H1 (cell line): ENCODE measurements at regions not wholly inside any gene's neighbourhood (a gene's known extent, or its start where the extent isn't known, plus 50 kb on each side); places are given as distances from the start of the nearest gene placed in this dataset.

Experiments
- CTCF ChIA-PET: fragments of 300-600 bp; sonication (Branson Sonifier 250); formaldehyde crosslinking; loops from one replicate; lab custom pipeline; 2021; ENCODE audit not compliant: partially characterized antibody; lab: Charles Lee
- POLR2A ChIA-PET: fragments of 300-600 bp; sonication (Branson Sonifier 250); formaldehyde crosslinking; loops from one replicate; lab custom pipeline; 2021; ENCODE audit warnings: inconsistent platforms; ENCODE audit not compliant: partially characterized antibody; lab: Charles Lee
- DNase-seq, 2 experiments: peaks; one replicate each; pipeline versions ENCODE4 v3.0.0 to v3.0.0-alpha.2; 2010 to 2022; ENCODE audit warnings: low spot score in 2 of 2, low read depth in 1 of 2, mixed read lengths in 1 of 2
- FAIRE-seq: peaks from 2 replicates; lab custom pipeline; 2011; peaks lifted over from hg19 to GRCh38; lab: Jason Lieb, UNC
- H2AFZ ChIP-seq: 2 replicates; pipeline ENCODE4 v1.8.1; 2012; ENCODE audit warnings: low read length, inconsistent platforms
- H2AK5ac ChIP-seq: 2 replicates; pipeline ENCODE4 v1.6.1; 2013; ENCODE audit warnings: low read depth, low read length
- H2BK120ac ChIP-seq: replicated peaks from 2 replicates; pipeline ENCODE3; 2013; ENCODE audit warnings: low read depth, low read length, inconsistent platforms
- H2BK12ac ChIP-seq: 2 replicates; pipeline ENCODE4 v1.6.1; 2013; ENCODE audit warnings: low read depth, low read length
- H2BK15ac ChIP-seq: 2 replicates; pipeline ENCODE4 v1.6.1; 2013; ENCODE audit warnings: low read length
- H2BK20ac ChIP-seq: 2 replicates; pipeline ENCODE4 v1.6.1; 2013; ENCODE audit warnings: low read length
- H2BK5ac ChIP-seq: 2 replicates; pipeline ENCODE4 v1.6.1; 2013; ENCODE audit warnings: low read depth, low read length
- H3K14ac ChIP-seq: 2 replicates; pipeline ENCODE4 v1.6.1; 2013; ENCODE audit warnings: inconsistent platforms; ENCODE audit not compliant: insufficient read length
- H3K18ac ChIP-seq: 2 replicates; pipeline ENCODE4 v1.6.1; 2013; ENCODE audit warnings: low read length; ENCODE audit errors: extremely low read depth
- H3K23ac ChIP-seq: 2 replicates; pipeline ENCODE4 v1.6.1; 2013; ENCODE audit warnings: inconsistent platforms; ENCODE audit not compliant: insufficient read length
- H3K23me2 ChIP-seq: 2 replicates; pipeline ENCODE4 v1.6.1; 2013; ENCODE audit warnings: low read depth, low read length
- H3K27ac ChIP-seq: 2 replicates; pipeline ENCODE4 v1.6.1; 2011; ENCODE audit warnings: low read depth, low read length, inconsistent platforms
- H3K27me3 ChIP-seq, 4 experiments: replicated peaks in 1 of 4; 1 replicate in 1 of 4; 2 replicates in 3 of 4; pipeline versions ENCODE4 v1.6.1 to v1.8.1; 2011 to 2013; ENCODE audit warnings: low read length in 3 of 4, mild to moderate bottlenecking in 3 of 4, inconsistent platforms in 2 of 4, mixed read lengths in 2 of 4, moderate library complexity in 1 of 4; ENCODE audit not compliant: control insufficient read depth in 3 of 4, insufficient read depth in 3 of 4; ENCODE audit errors: extremely low read depth in 1 of 4
- H3K36me3 ChIP-seq, 4 experiments: 2 replicates each; pipeline versions ENCODE4 v1.6.1 to v1.8.1; 2011 to 2013; ENCODE audit warnings: mild to moderate bottlenecking in 4 of 4, low read length in 3 of 4, moderate library complexity in 2 of 4, control low read depth in 1 of 4, inconsistent platforms in 1 of 4; ENCODE audit not compliant: insufficient read depth in 4 of 4, control insufficient read depth in 2 of 4
- H3K4ac ChIP-seq: replicated peaks from 2 replicates; pipeline ENCODE3; 2013; ENCODE audit warnings: low read length, low read depth, mixed read lengths, inconsistent platforms; ENCODE audit not compliant: insufficient read length
- H3K4me1 ChIP-seq, 4 experiments: replicated peaks in 1 of 4; 1 replicate in 1 of 4; 2 replicates in 3 of 4; pipeline versions ENCODE4 v1.6.1 to v1.8.1; 2011 to 2013; ENCODE audit warnings: low read length in 3 of 4, inconsistent platforms in 2 of 4, mixed read lengths in 1 of 4; ENCODE audit not compliant: insufficient read depth in 4 of 4, control insufficient read depth in 3 of 4
- H3K4me2 ChIP-seq, 2 experiments: 2 replicates each; pipeline versions ENCODE4 v1.6.1 to v1.8.1; 2011 to 2013; ENCODE audit warnings: low read depth in 2 of 2, low read length in 2 of 2, control low read depth in 1 of 2, inconsistent platforms in 1 of 2, mild to moderate bottlenecking in 1 of 2; ENCODE audit not compliant: insufficient read depth in 1 of 2
- H3K4me3 ChIP-seq, 4 experiments: fragments of 200-600, 300-600 bp in 1 of 4; sonication (generic), shearing (Covaris generic), sonication (Bioruptor Twin) in 1 of 4; 2 replicates each; pipeline versions ENCODE4 v1.5.1 to v1.8.1; 2011 to 2016; ENCODE audit warnings: low read length in 4 of 4, low read depth in 3 of 4, control low read depth in 2 of 4, inconsistent platforms in 2 of 4, mild to moderate bottlenecking in 2 of 4, mixed read lengths in 1 of 4, moderate library complexity in 1 of 4; ENCODE audit not compliant: insufficient read depth in 2 of 4; ENCODE audit errors: extremely low read depth in 1 of 4
- H3K56ac ChIP-seq: replicated peaks from 2 replicates; pipeline ENCODE3; 2013; ENCODE audit warnings: low read depth, mild to moderate bottlenecking, mixed read lengths, low read length, inconsistent platforms; ENCODE audit not compliant: insufficient read length
- H3K79me1 ChIP-seq: 2 replicates; pipeline ENCODE4 v1.6.1; 2013; ENCODE audit warnings: low read depth, low read length, control low read depth
- H3K79me2 ChIP-seq, 2 experiments: 2 replicates each; pipeline versions ENCODE4 v1.6.1 to v1.8.1; 2012 to 2013; ENCODE audit warnings: low read length in 2 of 2, mild to moderate bottlenecking in 2 of 2, inconsistent platforms in 1 of 2; ENCODE audit not compliant: insufficient read depth in 2 of 2, control insufficient read depth in 1 of 2
- H3K9ac ChIP-seq, 4 experiments: replicated peaks in 1 of 4; 1 replicate in 1 of 4; 2 replicates in 3 of 4; pipeline versions ENCODE4 v1.6.1 to v1.8.1; 2011 to 2013; ENCODE audit warnings: low read depth in 3 of 4, low read length in 3 of 4, control low read depth in 2 of 4, mild to moderate bottlenecking in 2 of 4, moderate library complexity in 2 of 4, inconsistent platforms in 1 of 4; ENCODE audit errors: extremely low read depth in 1 of 4
- H3K9me3 ChIP-seq, 2 experiments: 2 replicates each; pipeline versions ENCODE4 v1.6.1 to v1.8.1; 2012 to 2013; ENCODE audit warnings: mild to moderate bottlenecking in 2 of 2, moderate library complexity in 2 of 2, control low read depth in 1 of 2, inconsistent platforms in 1 of 2, low read depth in 1 of 2, low read length in 1 of 2, mixed read lengths in 1 of 2; ENCODE audit not compliant: insufficient read depth in 2 of 2
- H4K20me1 ChIP-seq, 2 experiments: replicated peaks in 1 of 2; 2 replicates each; pipeline versions ENCODE3 to v1.8.1; 2011 to 2013; ENCODE audit warnings: inconsistent platforms in 2 of 2, low read length in 2 of 2, mild to moderate bottlenecking in 1 of 2; ENCODE audit not compliant: insufficient read depth in 2 of 2, control insufficient read depth in 1 of 2
- H4K5ac ChIP-seq: 2 replicates; pipeline ENCODE4 v1.6.1; 2013; ENCODE audit warnings: low read length, low read depth, mixed read lengths, inconsistent platforms; ENCODE audit not compliant: insufficient read length
- H4K8ac ChIP-seq: 2 replicates; pipeline ENCODE4 v1.8.0; 2013; ENCODE audit warnings: mild to moderate bottlenecking, moderate library complexity, low read length, inconsistent platforms; ENCODE audit not compliant: insufficient read depth; ENCODE audit errors: extremely low read depth
- H4K91ac ChIP-seq: replicated peaks from 2 replicates; pipeline ENCODE3; 2013; ENCODE audit warnings: low read length, mixed read lengths, inconsistent platforms; ENCODE audit not compliant: insufficient read length
- BCL11A ChIP-seq, 2 experiments: IDR thresholded peaks; one replicate each; pipeline ENCODE4 v1.6.1; 2011; ENCODE audit warnings: low read depth in 2 of 2, low read length in 2 of 2, mild to moderate bottlenecking in 2 of 2
- CHD1 ChIP-seq: IDR thresholded peaks from 2 replicates; pipeline ENCODE4 v1.6.1; 2012; ENCODE audit warnings: low read depth, low read length, improper control_type of control experiment
- EP300 ChIP-seq, 2 experiments: IDR thresholded peaks; 1 replicate in 1 of 2; 2 replicates in 1 of 2; pipeline ENCODE4 v1.6.1; 2011 to 2012; ENCODE audit warnings: low read depth in 2 of 2, low read length in 2 of 2, mild to moderate bottlenecking in 2 of 2, borderline replicate concordance in 1 of 2, inconsistent platforms in 1 of 2, moderate library complexity in 1 of 2
- EZH2 ChIP-seq: fragments of 200-600 bp; sonication (generic); IDR thresholded peaks from 2 replicates; pipeline ENCODE4 v1.7.1; 2012; ENCODE audit warnings: low read depth, mild to moderate bottlenecking, moderate library complexity, low read length, inconsistent platforms; ENCODE audit not compliant: severe bottlenecking
- FOSL1 ChIP-seq: IDR thresholded peaks from 2 replicates; pipeline ENCODE4 v1.6.1; 2011; ENCODE audit warnings: mild to moderate bottlenecking, low read depth, low read length, moderate library complexity; ENCODE audit not compliant: insufficient read depth
- RBBP5 ChIP-seq: IDR thresholded peaks from 2 replicates; pipeline ENCODE4 v1.7.1; 2012; ENCODE audit warnings: low read depth, mild to moderate bottlenecking, inconsistent platforms, low read length, moderate library complexity, borderline replicate concordance
- SAP30 ChIP-seq: fragments of 300-600 bp; sonication (generic); IDR thresholded peaks from 2 replicates; pipeline ENCODE4 v1.7.1; 2012; ENCODE audit warnings: low read length, moderate library complexity, mild to moderate bottlenecking, inconsistent platforms; ENCODE audit not compliant: insufficient read depth, insufficient replicate concordance
- TAF1 ChIP-seq: IDR thresholded peaks from 2 replicates; pipeline ENCODE4 v1.6.1; 2011; ENCODE audit warnings: mild to moderate bottlenecking, low read depth, low read length
- TAF7 ChIP-seq: optimal IDR thresholded peaks from 2 replicates; pipeline ENCODE3; 2011; ENCODE audit warnings: low read depth, mild to moderate bottlenecking, inconsistent platforms, low read length, moderate library complexity, borderline replicate concordance
- YY1 ChIP-seq: IDR thresholded peaks from 2 replicates; pipeline ENCODE4 v1.6.1; 2011; ENCODE audit warnings: low read depth, mild to moderate bottlenecking, low read length
- ZNF274 ChIP-seq: IDR thresholded peaks from 2 replicates; pipeline ENCODE4 v1.7.0; 2012; ENCODE audit warnings: low read length, borderline replicate concordance; ENCODE audit errors: extremely low read depth
- WGBS, 2 experiments: shearing (Covaris generic) in 1 of 2; methylation state at CpG; one replicate each; pipeline versions ENCODE4 v1.1.6 to v1.1.7; 2013 to 2015; ENCODE audit warnings: low lambda C conversion rate in 2 of 2, mixed read lengths in 2 of 2, inconsistent platforms in 1 of 2, low coverage in 1 of 2, missing lambda C conversion rate in 1 of 2; ENCODE audit not compliant: insufficient replicate concordance in 2 of 2, insufficient coverage in 1 of 2, insufficient read length in 1 of 2; ENCODE audit errors: extremely low coverage in 1 of 2, missing lambda C conversion rate in 1 of 2; 5-methylcytosine and 5-hydroxymethylcytosine counted together

DNA sequence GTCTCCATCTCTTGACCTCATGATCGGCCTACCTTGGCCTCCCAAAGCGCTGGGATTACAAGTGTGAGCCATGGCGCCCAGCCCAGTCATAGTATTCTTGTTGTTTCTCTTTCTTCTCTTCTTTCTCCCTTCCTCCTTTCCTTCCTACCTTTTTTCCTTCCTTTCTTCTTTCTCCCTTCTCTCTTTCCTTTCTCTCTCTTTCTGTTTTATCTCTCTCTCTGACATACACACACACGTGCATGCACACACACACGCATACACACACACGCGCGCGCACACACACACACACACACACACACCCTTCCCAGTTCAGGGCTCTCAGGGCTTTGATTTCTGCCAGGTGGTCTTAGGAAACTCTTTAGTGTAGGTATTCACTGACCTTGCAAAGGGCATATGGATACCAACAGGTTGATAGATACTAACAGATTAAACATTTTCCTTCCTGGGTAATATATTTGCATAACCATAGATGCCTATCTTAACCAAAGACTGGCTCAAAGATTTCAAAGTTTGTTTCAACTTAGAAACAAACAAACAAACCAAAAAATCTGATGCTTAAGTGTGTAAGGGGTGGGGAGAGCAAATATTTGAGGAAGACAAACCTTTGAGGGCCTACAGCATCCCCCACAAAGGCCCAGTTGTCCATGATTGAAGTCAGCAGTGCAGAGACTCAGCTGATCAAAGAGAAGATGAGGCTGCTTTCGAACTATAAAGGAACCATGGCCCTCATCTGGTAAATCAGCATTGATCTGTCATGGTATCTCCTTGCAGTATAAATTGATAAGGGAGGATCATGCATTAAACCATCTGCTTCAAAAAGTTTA is 288.2 kb upstream of the SEMA6A start:
- Histone ChIP-seq H3K27me3 (no peaks in the 10 kb centered on the region), H2AFZ (no peak overlapping the region), H4K5ac (peak overlapping the region; percentile 95), H3K56ac (peak overlapping the region; percentile 65), H3K4me3 (peak overlapping the region in 1 of 4 experiments; percentile 1; a peak in 1 of 8 replicates), H2BK20ac (peak overlapping the region; percentile 63; the same call in 1 of the 2 replicates), H3K4me2 (peak overlapping the region in 1 of 2 experiments; percentile 49; a peak in 2 of 4 replicates), H3K4ac (peak overlapping the region; percentile 96), H2BK12ac (peak overlapping the region; percentile 91), H3K23ac (no peak overlapping the region), H3K79me2 (no peaks in the 10 kb centered on the region), H3K9ac (no peak overlapping the region), H4K8ac (no peak overlapping the region), H2AK5ac (peak overlapping the region; percentile 92), H2BK15ac (0 out of 2 replicates have a peak overlapping the region, but pooled peaks have one; percentile 54), H3K23me2 (no peaks in the 10 kb centered on the region; the same call in 1 of the 2 replicates), H3K27ac (no peak overlapping the region), H3K14ac (no peak overlapping the region), H3K18ac (peak overlapping the region; percentile 86; the same call in 1 of the 2 replicates), H4K20me1 (no peaks in the 10 kb centered on the region), H3K4me1 (peaks cover 8 to 28% (median 18%) of the 10 kb centered on the region in 4 experiments), H2BK120ac (peak overlapping the region; percentile 36), H3K36me3 (no peaks in the 10 kb centered on the region), H2BK5ac (peak overlapping the region; percentile 89; the same call in 1 of the 2 replicates), H4K91ac (peak overlapping the region; percentile 50), H3K79me1 (no peaks in the 10 kb centered on the region), H3K9me3 (no peaks in the 10 kb centered on the region)
- FAIRE-seq (peak; percentile 48), DNase-seq (no peak)
- CTCF ChIA-PET: interaction anchor here (1.0 to 1.9 kb wide), 3 partner anchors 22 to 85 kb away, joined by 3 to 4 read pairs (median 3); no protein-coding TSS in a partner anchor
- 86% methylated on average over 10 of the region's 10 CpGs; no CpG with 5 or more reads in 1 of the 2 experiments for WGBS, 2 experiments
- POLR2A ChIA-PET: interaction anchor here (2.6 kb wide), 1 partner anchor 287 kb away, joined by 19 read pairs; the partner anchor contains the start of gene SEMA6A
- no peak for TF ChIP-seq TAF1
- no peak for TF ChIP-seq BCL11A (IDR thresholded peaks at IDR 0.05; ENCODE audit: low read depth in 2 of 2, low read length in 2 of 2)
- no peak for TF ChIP-seq EP300 (IDR thresholded peaks at IDR 0.05; ENCODE audit: borderline replicate concordance in 1 of 2, low read depth in 2 of 2, low read length in 2 of 2)
- no peak for TF ChIP-seq CHD1
- TF ChIP-seq SAP30: no peak
- TF ChIP-seq RBBP5: no peak
- no peak for TF ChIP-seq TAF7
- no peak for TF ChIP-seq YY1
- no peak for TF ChIP-seq ZNF274
- no peak for TF ChIP-seq FOSL1
- no peak for TF ChIP-seq EZH2
